HG03025 (cell line): ENCODE measurements at regions not wholly inside any gene's neighbourhood (a gene's known extent, or its start where the extent isn't known, plus 50 kb on each side); places are given as distances from the start of the nearest gene placed in this dataset.
A peak's percentile ranks its signal among the peaks of the same experiment; 100 is the strongest.
"Not testable (repeated sequence)": the region's sequence is repeated elsewhere in the genome, so short reads cannot be mapped to it uniquely, and the experiment has no call there.

Experiments
- ATAC-seq: cut with Tn5 transposase; IDR thresholded peaks from one replicate; pipeline ENCODE4 v1.9.1; 2021; ENCODE audit warnings: mild to moderate bottlenecking, moderate library complexity; ENCODE audit not compliant: unreplicated experiment, low FRiP score

DNA sequence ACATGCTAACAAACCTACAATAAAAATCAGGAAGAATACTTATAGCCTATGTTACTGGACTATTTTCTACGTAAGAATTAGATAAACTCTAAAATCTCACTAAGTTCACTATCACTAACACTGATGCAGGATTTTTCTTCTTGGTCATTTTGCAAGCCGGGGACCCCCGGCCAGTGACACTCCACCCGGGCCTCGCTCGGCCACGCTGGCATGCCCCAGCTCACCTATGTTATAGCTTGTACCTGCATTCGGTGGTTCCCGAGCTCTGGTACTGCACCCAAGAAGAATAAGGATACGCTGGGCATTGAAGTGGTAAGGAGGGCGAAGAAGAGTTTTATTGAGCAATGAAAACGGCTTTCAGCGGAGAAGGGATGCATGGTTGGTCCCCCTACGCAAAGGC lies 245.3 kb upstream of the NBEA start:
- no peak for ATAC-seq

DNA sequence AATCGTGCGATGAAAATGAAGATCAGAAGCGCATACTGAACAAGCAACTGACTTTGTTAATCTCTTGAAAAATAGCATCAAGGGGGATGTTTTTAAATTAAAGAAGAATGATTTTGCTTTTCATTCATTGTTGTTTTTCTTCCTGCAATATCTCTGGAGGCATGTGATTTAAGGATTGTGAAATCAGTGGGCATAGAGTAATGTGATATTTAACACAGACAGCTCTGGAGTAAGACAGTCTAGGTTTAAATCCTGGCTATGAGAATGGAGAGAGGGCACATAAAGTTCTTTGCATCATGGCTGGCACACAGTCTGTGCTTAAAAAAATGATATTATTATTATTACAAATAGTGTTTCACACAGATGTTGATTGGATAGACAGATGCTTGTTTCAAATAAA lies 243.1 kb upstream of the NBEA start:
- no peak for ATAC-seq

DNA sequence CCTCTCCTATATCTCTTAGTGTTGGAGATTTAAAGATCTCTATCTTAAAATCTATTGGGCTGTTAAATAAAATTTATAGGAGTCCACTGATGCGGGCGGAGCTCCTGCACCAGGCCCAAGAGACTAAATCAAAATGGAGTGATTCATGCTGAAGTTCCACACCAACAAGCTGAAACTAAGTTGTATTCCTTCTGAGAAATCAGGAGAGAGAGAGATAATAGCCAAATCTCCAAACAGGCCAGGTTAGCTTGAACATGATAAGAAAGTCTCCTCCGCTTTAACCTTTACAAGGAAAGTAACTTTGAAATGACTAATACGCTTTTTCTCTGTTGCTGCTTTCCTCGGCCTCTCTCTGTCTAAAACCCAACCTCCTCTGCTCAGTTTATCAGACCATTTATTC lies 241.9 kb upstream of the NBEA start:
- ATAC-seq: no peak

DNA sequence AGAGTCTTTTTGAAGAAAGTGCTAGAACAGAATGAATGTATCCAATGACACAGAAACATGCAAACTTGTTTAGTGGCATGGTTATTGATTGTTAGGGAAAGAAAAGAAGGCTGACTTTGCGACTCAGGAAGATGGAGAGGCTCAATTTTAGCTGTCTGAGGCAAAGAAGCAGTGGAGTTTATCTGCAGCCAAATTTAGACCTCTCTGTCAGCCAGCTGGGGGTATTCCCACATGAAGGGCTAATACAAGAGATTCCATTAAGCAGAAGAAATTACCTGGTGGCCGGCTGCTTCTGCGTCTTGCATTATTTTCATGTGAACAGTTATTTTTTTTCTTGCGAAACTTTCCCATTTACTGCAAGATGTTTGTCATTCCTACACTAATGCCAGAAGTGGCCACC lies 240.2 kb upstream of the NBEA start:
- ATAC-seq: no peak

DNA sequence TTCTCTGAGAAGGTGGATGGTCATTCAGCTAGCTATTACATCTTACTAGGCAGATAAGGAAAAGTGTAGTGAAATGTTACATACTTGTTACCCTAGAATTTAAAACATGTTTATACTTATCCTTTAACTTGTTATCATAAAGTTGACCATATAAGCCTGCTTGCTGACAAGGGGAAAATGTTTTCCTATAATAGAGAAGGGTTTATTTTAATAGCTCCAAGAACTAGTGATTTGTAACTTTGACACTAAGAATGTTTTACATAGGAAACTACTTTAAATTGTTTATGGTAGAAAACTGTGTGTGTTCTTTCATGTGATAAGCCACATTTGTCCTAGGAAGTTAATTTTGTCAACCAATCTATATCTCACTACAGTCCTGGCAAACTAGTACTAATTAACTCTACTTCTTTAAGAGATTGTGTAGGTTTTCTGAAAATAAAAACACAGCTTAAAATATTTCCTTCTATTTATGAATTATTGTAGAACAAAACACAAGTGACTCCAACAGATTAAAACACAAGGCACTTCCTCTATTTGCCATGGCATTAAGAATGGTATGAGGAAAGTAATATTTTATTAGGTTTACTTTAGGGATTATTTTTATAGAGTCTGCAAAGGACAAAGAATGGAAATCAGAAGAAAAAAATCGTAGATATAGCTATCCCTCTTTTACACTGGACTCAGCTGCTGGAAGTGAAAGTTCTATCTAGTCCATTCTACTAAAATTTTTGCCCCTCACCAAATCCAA lies 233.3 kb upstream of the NBEA start:
- ATAC-seq: no peak

GRCh38 chr13:34719060-34719875 lies 222.8 kb upstream of the NBEA start:
- no peak for ATAC-seq

- ATAC-seq: no peak
Observed at GRCh38 chr13:34720618-34721017, 221.5 kb upstream of the NBEA start.

GRCh38 chr13:34721631-34722595 lies 220.2 kb upstream of the NBEA start:
- ATAC-seq: no peak

DNA sequence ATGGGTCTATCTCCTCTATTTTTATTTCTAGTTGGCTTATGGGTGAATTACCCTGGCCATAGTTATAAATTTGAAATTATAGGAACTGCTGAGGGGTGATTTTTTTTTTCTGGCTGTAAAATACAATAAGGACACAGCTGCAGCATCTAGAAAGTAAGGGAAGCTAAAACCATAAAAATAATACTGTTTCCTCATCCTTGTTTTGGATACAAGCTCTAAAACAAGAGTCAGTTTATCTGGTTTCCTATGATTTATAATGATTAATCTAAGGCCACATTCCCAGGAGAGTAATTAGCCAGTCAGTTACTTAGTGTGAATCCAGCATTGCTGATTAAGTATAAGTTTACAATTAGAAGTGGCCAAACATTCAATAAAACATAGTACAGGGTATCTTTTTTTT lies 219.1 kb upstream of the NBEA start:
- no peak for ATAC-seq

GRCh38 chr13:34730961-34731360 lies 211.1 kb upstream of the NBEA start:
- no peak for ATAC-seq

DNA sequence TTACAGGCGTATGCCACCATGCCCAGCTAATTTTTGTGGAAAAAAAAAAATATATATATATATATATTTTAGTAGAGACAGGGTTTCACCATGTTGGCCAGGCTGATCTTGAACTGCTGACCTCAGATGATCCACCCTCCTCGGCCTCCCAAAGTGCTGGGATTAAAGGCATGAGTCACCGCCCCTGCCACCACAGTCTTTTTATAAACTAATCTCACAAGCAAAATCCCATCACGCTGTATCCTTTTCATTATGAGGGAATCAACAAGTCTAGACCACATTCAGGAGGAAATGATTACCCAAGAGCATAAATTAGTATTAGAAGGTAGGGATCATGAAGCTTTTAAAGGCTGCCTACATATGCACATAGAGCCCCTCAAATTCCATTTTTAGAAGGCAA lies 210.6 kb upstream of the NBEA start:
- ATAC-seq: no peak

- no peak for ATAC-seq
Observed at GRCh38 chr13:34733721-34734120, 208.3 kb upstream of the NBEA start.

GRCh38 chr13:34734932-34735331 lies 207.1 kb upstream of the NBEA start:
- ATAC-seq: no peak

GRCh38 chr13:34738254-34738992 lies 203.6 kb upstream of the NBEA start:
- no peak for ATAC-seq

- ATAC-seq: not testable (repeated sequence)
Observed at GRCh38 chr13:34747056-34747455, 195.0 kb upstream of the NBEA start.

DNA sequence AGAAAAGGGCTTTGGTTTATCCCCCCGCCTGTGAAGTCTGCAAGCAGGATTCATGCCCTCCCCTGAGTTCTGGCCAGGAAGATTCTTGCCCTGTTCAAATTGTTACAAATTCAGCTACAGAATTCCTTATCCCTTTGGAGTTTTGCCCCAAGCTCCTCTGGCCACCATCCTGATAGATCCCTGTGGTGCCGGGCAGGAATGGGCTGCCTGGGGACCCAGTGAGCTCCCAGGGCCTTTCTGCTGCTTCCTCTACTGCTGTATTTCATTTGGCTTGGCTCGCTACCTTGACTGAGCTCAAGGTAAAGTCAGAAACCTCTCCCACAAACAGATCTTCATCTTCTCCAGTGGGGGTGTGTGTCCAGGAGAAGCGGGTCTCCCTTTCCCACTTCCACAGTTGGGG lies 194.6 kb upstream of the NBEA start:
- no peak for ATAC-seq

- peak; percentile 49 for ATAC-seq
Observed at GRCh38 chr13:34748073-34748472, 194.0 kb upstream of the NBEA start.

GRCh38 chr13:34748596-34748995 lies 193.5 kb upstream of the NBEA start:
- no peak for ATAC-seq

DNA sequence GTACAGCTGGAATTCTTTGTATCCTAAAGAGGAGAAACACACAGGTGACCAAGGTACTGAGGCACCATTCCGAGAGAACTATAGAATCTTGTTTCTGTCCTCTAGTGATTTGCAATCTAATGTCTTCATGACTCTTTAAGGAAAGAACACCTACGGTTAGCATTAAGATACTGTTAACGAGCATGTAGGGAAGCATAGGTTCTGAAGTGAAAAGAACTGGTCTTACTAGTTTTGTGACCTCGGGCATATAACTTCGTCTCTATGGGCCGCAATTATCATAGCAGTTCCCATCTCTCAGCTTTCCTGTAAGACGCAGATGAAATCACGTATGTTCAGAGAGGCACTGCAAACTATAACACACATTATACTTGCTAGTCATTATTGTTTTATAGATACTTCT lies 193.0 kb upstream of the NBEA start:
- ATAC-seq: no peak
